HEK293 (cell line): ENCODE measurements at regions not wholly inside any gene's neighbourhood (a gene's known extent, or its start where the extent isn't known, plus 50 kb on each side); places are given as distances from the start of the nearest gene placed in this dataset.

Source experiments
- CTCF ChIA-PET: fragments of 350-600 bp; formaldehyde crosslinking; extraction: SDS; loops from one replicate; lab custom pipeline; 2021; ENCODE audit warnings: antibody characterized with exemption; lab: Yijun Ruan, JAX
- POLR2A ChIA-PET: fragments of 300-600 bp; formaldehyde crosslinking; extraction: SDS; loops from one replicate; lab custom pipeline; 2020; ENCODE audit warnings: antibody characterized with exemption, inconsistent platforms; lab: Yijun Ruan, JAX
- H3K27ac ChIP-seq: fragments of 200-500 bp; sonication (Bioruptor generic); 2 replicates; pipeline ENCODE4 v1.5.1; 2014; ENCODE audit warnings: low read depth, low read length, control low read depth, inconsistent platforms; ENCODE audit errors: extremely low read depth
- H3K36me3 ChIP-seq, 2 experiments: fragments of 200-500 bp in 1 of 2; sonication (Bioruptor generic) in 1 of 2; 1 replicate in 1 of 2; 2 replicates in 1 of 2; pipeline ENCODE4 v1.5.1; 2014 to 2017; ENCODE audit warnings: inconsistent platforms in 2 of 2, low read length in 2 of 2; ENCODE audit not compliant: control insufficient read depth in 2 of 2, insufficient read depth in 1 of 2
- H3K4me1 ChIP-seq: fragments of 200-500 bp; sonication (Bioruptor generic); 2 replicates; pipeline ENCODE4 v1.5.1; 2014; ENCODE audit warnings: mild to moderate bottlenecking, low read length, inconsistent platforms; ENCODE audit not compliant: control insufficient read depth, insufficient read depth
- H3K4me3 ChIP-seq: 2 replicates; pipeline ENCODE4 v1.5.1; 2011; ENCODE audit warnings: low read depth, mild to moderate bottlenecking, control low read depth, low read length, moderate library complexity
- H3K9me3 ChIP-seq: fragments of 200-500 bp; sonication (Bioruptor generic); 2 replicates; pipeline ENCODE4 v1.5.1; 2014; ENCODE audit warnings: low read depth, low read length, inconsistent platforms; ENCODE audit not compliant: control insufficient read depth, insufficient read depth
- AEBP2 ChIP-seq: fragments of 450-650 bp; formaldehyde crosslinking; IDR thresholded peaks from 2 replicates; pipeline ENCODE4 v1.5.1; 2016; ENCODE audit warnings: missing biosample characterization, missing genetic modification characterization, borderline replicate concordance
- HIC1 ChIP-seq: fragments of 450-650 bp; formaldehyde crosslinking; IDR thresholded peaks from 2 replicates; pipeline ENCODE4 v1.5.1; 2016; ENCODE audit warnings: missing biosample characterization, missing genetic modification characterization
- INSM2 ChIP-seq: fragments of 450-650 bp; formaldehyde crosslinking; IDR thresholded peaks from 2 replicates; pipeline ENCODE4 v1.5.1; 2016; ENCODE audit warnings: missing biosample characterization, missing genetic modification characterization
- OSR2 ChIP-seq: fragments of 450-650 bp; formaldehyde crosslinking; IDR thresholded peaks from 2 replicates; pipeline ENCODE4 v1.5.1; 2016; ENCODE audit warnings: missing biosample characterization, missing genetic modification characterization
- SCRT2 ChIP-seq: fragments of 450-650 bp; formaldehyde crosslinking; IDR thresholded peaks from 2 replicates; pipeline ENCODE4 v1.5.1; 2016; ENCODE audit warnings: missing biosample characterization, missing genetic modification characterization
- SP7 ChIP-seq: fragments of 450-650 bp; formaldehyde crosslinking; IDR thresholded peaks from 2 replicates; pipeline ENCODE4 v1.5.1; 2016; ENCODE audit warnings: missing biosample characterization, missing genetic modification characterization
- YY1 ChIP-seq: fragments of 450-650 bp; formaldehyde crosslinking; IDR thresholded peaks from 2 replicates; pipeline ENCODE4 v1.5.1; 2018; ENCODE audit warnings: missing biosample characterization, missing genetic modification characterization
- ZBTB1 ChIP-seq: fragments of 450-650 bp; formaldehyde crosslinking; IDR thresholded peaks from 2 replicates; pipeline ENCODE4 v1.5.1; 2016; ENCODE audit warnings: missing biosample characterization, missing genetic modification characterization
- ZBTB17 ChIP-seq: fragments of 450-650 bp; formaldehyde crosslinking; IDR thresholded peaks from 2 replicates; pipeline ENCODE4 v1.5.1; 2016; ENCODE audit warnings: missing biosample characterization, missing genetic modification characterization
- ZBTB48 ChIP-seq: fragments of 450-650 bp; formaldehyde crosslinking; IDR thresholded peaks from 2 replicates; pipeline ENCODE4 v1.5.1; 2016; ENCODE audit warnings: missing biosample characterization, missing genetic modification characterization
- ZBTB8A ChIP-seq: fragments of 450-650 bp; formaldehyde crosslinking; IDR thresholded peaks from 2 replicates; pipeline ENCODE4 v1.5.1; 2016; ENCODE audit warnings: missing biosample characterization, missing genetic modification characterization
- ZNF341 ChIP-seq: fragments of 450-650 bp; formaldehyde crosslinking; IDR thresholded peaks from 2 replicates; pipeline ENCODE4; 2016; ENCODE audit warnings: low read depth, missing biosample characterization, missing genetic modification characterization
- ZNF423 ChIP-seq: fragments of 450-650 bp; formaldehyde crosslinking; IDR thresholded peaks from 2 replicates; pipeline ENCODE4 v1.5.1; 2016; ENCODE audit warnings: missing biosample characterization, missing genetic modification characterization
- ZNF513 ChIP-seq: fragments of 450-650 bp; IDR thresholded peaks from 2 replicates; pipeline ENCODE4 v1.5.1; 2018; ENCODE audit warnings: missing biosample characterization, missing genetic modification characterization
- ZNF555 ChIP-seq: fragments of 450-650 bp; formaldehyde crosslinking; conservative IDR thresholded peaks from 2 replicates; pipeline ENCODE4 v1.5.1; 2017; ENCODE audit warnings: missing biosample characterization, mild to moderate bottlenecking, missing genetic modification characterization, inconsistent platforms
- ZNF664 ChIP-seq: fragments of 450-650 bp; formaldehyde crosslinking; IDR thresholded peaks from 2 replicates; pipeline ENCODE4 v1.5.1; 2016; ENCODE audit warnings: missing biosample characterization, missing genetic modification characterization
- ZNF76 ChIP-seq: fragments of 450-650 bp; formaldehyde crosslinking; IDR thresholded peaks from 2 replicates; pipeline ENCODE4; 2016; ENCODE audit warnings: low read depth, missing biosample characterization, missing genetic modification characterization, borderline replicate concordance
- ZSCAN23 ChIP-seq: fragments of 450-650 bp; formaldehyde crosslinking; IDR thresholded peaks from 2 replicates; pipeline ENCODE4 v1.5.1; 2016; ENCODE audit warnings: missing biosample characterization, missing genetic modification characterization
- TF ChIP-seq, protein P1 (sequence below): fragments of 450-650 bp; formaldehyde crosslinking; IDR thresholded peaks from 2 replicates; pipeline ENCODE4 v1.5.1; 2016; ENCODE audit warnings: missing biosample characterization, missing genetic modification characterization, borderline replicate concordance
- TF ChIP-seq, protein P2 (sequence below): fragments of 450-650 bp; formaldehyde crosslinking; IDR thresholded peaks from 2 replicates; pipeline ENCODE4 v1.5.1; 2016; ENCODE audit warnings: missing biosample characterization, missing genetic modification characterization

DNA sequence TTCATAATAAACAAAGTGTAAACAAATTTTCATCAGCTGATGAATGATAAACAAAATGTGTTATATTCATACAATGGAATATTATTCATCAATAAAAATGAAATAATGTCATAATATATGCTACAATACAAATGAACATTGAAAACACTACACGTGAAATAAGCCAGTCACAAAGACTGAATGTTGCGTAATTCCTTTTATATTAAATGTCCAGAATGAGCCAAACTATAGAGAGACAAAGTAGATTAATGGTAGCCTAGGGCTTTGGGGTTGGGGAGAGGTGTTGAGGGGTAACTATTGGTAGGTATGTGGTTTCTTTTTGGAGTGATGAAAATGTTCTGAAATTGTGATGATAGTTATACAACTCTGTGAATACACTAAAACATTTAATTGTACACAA lies 292.9 kb upstream of the PDZRN3 start (continued):
- TF ChIP-seq ZBTB48 (tag by site-specific recombination) (no peak), YY1 (no peak), ZNF341 (tag by site-specific recombination) (no peak), ZBTB1 (tag by site-specific recombination) (no peak)

GRCh38 chr3:73915886-73916285 lies 291.1 kb upstream of the PDZRN3 start:
- Histone ChIP-seq H3K4me1 (no peaks in the 10 kb centered on the region), H3K9me3 (no peaks in the 10 kb centered on the region), H3K36me3 (no peaks in the 10 kb centered on the region), H3K4me3 (no peak overlapping the region), H3K27ac (no peak overlapping the region)
- ChIA-PET POLR2A (no interaction called here), CTCF (no interaction called here)
- TF ChIP-seq SCRT2 (tag by site-specific recombination) (no peak), OSR2 (tag by site-specific recombination) (no peak), ZSCAN23 (tag by site-specific recombination) (no peak), ZNF423 (tag by site-specific recombination) (no peak), ZNF513 (tag by site-specific recombination) (no peak), HIC1 (no peak), AEBP2 (tag by site-specific recombination) (no peak), ZBTB8A (no peak), SP7 (tag by site-specific recombination) (no peak), ZNF76 (tag by site-specific recombination) (no peak), ZNF555 (tag by site-specific recombination) (no peak), ZNF664 (tag by site-specific recombination) (no peak), ZBTB17 (tag by site-specific recombination) (no peak), INSM2 (no peak)
- TF ChIP-seq, protein P1, sequence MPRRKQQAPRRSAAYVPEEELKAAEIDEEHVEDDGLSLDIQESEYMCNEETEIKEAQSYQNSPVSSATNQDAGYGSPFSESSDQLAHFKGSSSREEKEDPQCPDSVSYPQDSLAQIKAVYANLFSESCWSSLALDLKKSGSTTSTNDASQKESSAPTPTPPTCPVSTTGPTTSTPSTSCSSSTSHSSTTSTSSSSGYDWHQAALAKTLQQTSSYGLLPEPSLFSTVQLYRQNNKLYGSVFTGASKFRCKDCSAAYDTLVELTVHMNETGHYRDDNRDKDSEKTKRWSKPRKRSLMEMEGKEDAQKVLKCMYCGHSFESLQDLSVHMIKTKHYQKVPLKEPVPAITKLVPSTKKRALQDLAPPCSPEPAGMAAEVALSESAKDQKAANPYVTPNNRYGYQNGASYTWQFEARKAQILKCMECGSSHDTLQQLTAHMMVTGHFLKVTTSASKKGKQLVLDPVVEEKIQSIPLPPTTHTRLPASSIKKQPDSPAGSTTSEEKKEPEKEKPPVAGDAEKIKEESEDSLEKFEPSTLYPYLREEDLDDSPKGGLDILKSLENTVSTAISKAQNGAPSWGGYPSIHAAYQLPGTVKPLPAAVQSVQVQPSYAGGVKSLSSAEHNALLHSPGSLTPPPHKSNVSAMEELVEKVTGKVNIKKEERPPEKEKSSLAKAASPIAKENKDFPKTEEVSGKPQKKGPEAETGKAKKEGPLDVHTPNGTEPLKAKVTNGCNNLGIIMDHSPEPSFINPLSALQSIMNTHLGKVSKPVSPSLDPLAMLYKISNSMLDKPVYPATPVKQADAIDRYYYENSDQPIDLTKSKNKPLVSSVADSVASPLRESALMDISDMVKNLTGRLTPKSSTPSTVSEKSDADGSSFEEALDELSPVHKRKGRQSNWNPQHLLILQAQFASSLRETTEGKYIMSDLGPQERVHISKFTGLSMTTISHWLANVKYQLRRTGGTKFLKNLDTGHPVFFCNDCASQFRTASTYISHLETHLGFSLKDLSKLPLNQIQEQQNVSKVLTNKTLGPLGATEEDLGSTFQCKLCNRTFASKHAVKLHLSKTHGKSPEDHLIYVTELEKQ = no peak
- TF ChIP-seq, protein P2, sequence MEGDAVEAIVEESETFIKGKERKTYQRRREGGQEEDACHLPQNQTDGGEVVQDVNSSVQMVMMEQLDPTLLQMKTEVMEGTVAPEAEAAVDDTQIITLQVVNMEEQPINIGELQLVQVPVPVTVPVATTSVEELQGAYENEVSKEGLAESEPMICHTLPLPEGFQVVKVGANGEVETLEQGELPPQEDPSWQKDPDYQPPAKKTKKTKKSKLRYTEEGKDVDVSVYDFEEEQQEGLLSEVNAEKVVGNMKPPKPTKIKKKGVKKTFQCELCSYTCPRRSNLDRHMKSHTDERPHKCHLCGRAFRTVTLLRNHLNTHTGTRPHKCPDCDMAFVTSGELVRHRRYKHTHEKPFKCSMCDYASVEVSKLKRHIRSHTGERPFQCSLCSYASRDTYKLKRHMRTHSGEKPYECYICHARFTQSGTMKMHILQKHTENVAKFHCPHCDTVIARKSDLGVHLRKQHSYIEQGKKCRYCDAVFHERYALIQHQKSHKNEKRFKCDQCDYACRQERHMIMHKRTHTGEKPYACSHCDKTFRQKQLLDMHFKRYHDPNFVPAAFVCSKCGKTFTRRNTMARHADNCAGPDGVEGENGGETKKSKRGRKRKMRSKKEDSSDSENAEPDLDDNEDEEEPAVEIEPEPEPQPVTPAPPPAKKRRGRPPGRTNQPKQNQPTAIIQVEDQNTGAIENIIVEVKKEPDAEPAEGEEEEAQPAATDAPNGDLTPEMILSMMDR (tag by site-specific recombination) = no peak
